ENCODE measurements at regions not wholly inside any gene's neighbourhood (a gene's known extent, or its start where the extent isn't known, plus 50 kb on each side); places are given as distances from the start of the nearest gene placed in this dataset.

GRCh38 chr6:158259845-158260244, 52.4 kb upstream of the TULP4 start:
- H3K27ac ChIP-seq (ENCODE audit: low read depth, low read length) = no peak overlapping the region
- BruUV-seq (replicated peaks) = no TSS peak
- no peak overlapping the region for H3K4me2 ChIP-seq (ENCODE audit: low read length)
- peaks cover 2% of the 10 kb centered on the region; the same call in 1 of the 2 replicates for H4K20me1 ChIP-seq (ENCODE audit: insufficient read depth)
- intact Hi-C loops (cut with micrococcal nuclease) = no loop called here
- H3K79me2 ChIP-seq (ENCODE audit: insufficient read depth, low read length) = peaks cover 61% of the 10 kb centered on the region
- DNase-seq (ENCODE audit: low read depth, low spot score) (no peak), ATAC-seq (no peak)
- H3K36me3 ChIP-seq (ENCODE audit: control insufficient read depth in 1 of 2, insufficient read depth in 2 of 2, low read length in 2 of 2) = no peaks in the 10 kb centered on the region; a peak in 1 of 4 replicates
- H3K4me1 ChIP-seq (ENCODE audit: control insufficient read depth in 1 of 2, insufficient read depth in 2 of 2, low read length in 2 of 2) = peaks cover 0 to 6% of the 10 kb centered on the region in 2 experiments; a peak in 1 of 4 replicates
- no peaks in the 10 kb centered on the region for H3K9me2 ChIP-seq (ENCODE audit: insufficient read depth)
- H2AFZ ChIP-seq (ENCODE audit: low read depth, low read length, poor library complexity, severe bottlenecking) = no peak overlapping the region
- no peaks in the 10 kb centered on the region for H3K27me3 ChIP-seq (ENCODE audit: insufficient read depth, low read length)
- no peak overlapping the region for H3K9ac ChIP-seq (ENCODE audit: low read length)
- ChIA-PET CTCF (no interaction called here), POLR2A (no interaction called here), RAD21 (ENCODE audit: low non-redundant PET in 1 of 2, low total read pairs in 2 of 2, uncharacterized antibody in 2 of 2, unreplicated experiment in 2 of 2) (no interaction called here)
- TF ChIP-seq CBX3 (IDR thresholded peaks at IDR 0.05; ENCODE audit: low read depth) (no peak), ELF1 (IDR thresholded peaks at IDR 0.05; ENCODE audit: borderline replicate concordance, low read depth) (no peak), ATF3 (IDR thresholded peaks at IDR 0.05) (no peak), ZNF274 (IDR thresholded peaks at IDR 0.05; ENCODE audit: low read depth, low read length) (no peak), CEBPB (IDR thresholded peaks at IDR 0.05; ENCODE audit: low read depth) (no peak), FOSL1 (IDR thresholded peaks at IDR 0.05; ENCODE audit: low read depth) (no peak), SIN3A (IDR thresholded peaks at IDR 0.05; ENCODE audit: low read depth) (no peak), POLR2A (IDR thresholded peaks at IDR 0.05; ENCODE audit: borderline replicate concordance, extremely low read depth, insufficient read depth, insufficient read length) (no peak), ZFX (IDR thresholded peaks at IDR 0.05) (no peak), ZBTB33 (IDR thresholded peaks at IDR 0.05; ENCODE audit: extremely low read depth, insufficient replicate concordance, low read length) (no peak), POLR2AphosphoS5 (IDR thresholded peaks at IDR 0.05; ENCODE audit: low read depth, low read length) (no peak), EGR1 (IDR thresholded peaks at IDR 0.05; ENCODE audit: low read depth) (no peak), REST (IDR thresholded peaks at IDR 0.05; ENCODE audit: low read depth) (no peak), TCF7L2 (IDR thresholded peaks at IDR 0.05; ENCODE audit: borderline replicate concordance, extremely low read depth, insufficient read depth, insufficient read length) (no peak), YY1 (IDR thresholded peaks at IDR 0.05; ENCODE audit: extremely low read depth, insufficient replicate concordance, low read depth, low read length) (no peak), EZH2 (IDR thresholded peaks at IDR 0.05) (no peak), MAX (IDR thresholded peaks at IDR 0.05) (no peak), SRF (IDR thresholded peaks at IDR 0.05; ENCODE audit: low read depth) (no peak), SP1 (IDR thresholded peaks at IDR 0.05; ENCODE audit: low read depth) (no peak), RAD21 (IDR thresholded peaks at IDR 0.05; ENCODE audit: low read depth) (no peak)
- H3K4me3 ChIP-seq (replicated peaks in 1 of 2; ENCODE audit: low read depth in 1 of 2, low read length in 2 of 2) = no peak overlapping the region
- no peaks in the 10 kb centered on the region for H3K9me3 ChIP-seq (ENCODE audit: control insufficient read depth in 1 of 2, insufficient read depth in 1 of 2, low read depth in 1 of 2, low read length in 2 of 2)

Measured in HCT116 (cell line).